Ovary (tissue), 7 donors: ENCODE measurements at regions not wholly inside any gene's neighbourhood (a gene's known extent, or its start where the extent isn't known, plus 50 kb on each side); places are given as distances from the start of the nearest gene placed in this dataset.

ENCODE experiments used
- DNase-seq, 5 donors: peaks; one replicate each; pipeline ENCODE4 v3.0.0-alpha.2; 2019 to 2020
- H3K27ac ChIP-seq, 2 donors: fragments of 200-600 bp; one replicate each; pipeline versions ENCODE4 v1.5.1 to v1.8.0; 2019 to 2022
- H3K27me3 ChIP-seq: fragments of 200-600 bp; one replicate; pipeline ENCODE4 v1.8.0; 2022
- H3K36me3 ChIP-seq: fragments of 200-600 bp; sonication (generic); one replicate; pipeline ENCODE4 v1.5.1; 2019
- H3K4me1 ChIP-seq: one replicate; pipeline ENCODE4 v1.8.1; 2013; ENCODE audit warnings: mild to moderate bottlenecking, moderate library complexity; ENCODE audit not compliant: insufficient read depth
- H3K4me3 ChIP-seq: fragments of 200-600 bp; sonication (generic); one replicate; pipeline ENCODE4 v1.5.1; 2017
- H3K9me3 ChIP-seq, 2 donors: fragments of 200-600 bp in 1 of 2; sonication (generic) in 1 of 2; one replicate each; pipeline versions ENCODE4 v1.5.1 to v1.8.1; 2013 to 2019; ENCODE audit warnings: mild to moderate bottlenecking in 1 of 2, moderate library complexity in 1 of 2
- EP300 ChIP-seq: sonication (generic); formaldehyde crosslinking; IDR thresholded peaks from one replicate; pipeline ENCODE4 v1.6.1; 2017; ENCODE audit warnings: antibody characterized with exemption
- POLR2A ChIP-seq: fragments of 450-650 bp; IDR thresholded peaks from one replicate; pipeline ENCODE4 v1.6.1; 2017; ENCODE audit warnings: antibody characterized with exemption, mild to moderate bottlenecking, moderate library complexity
- WGBS, 3 donors: extraction: QIAGEN DNeasy Blood & Tissue Kit in 1 of 3; methylation state at CpG; one replicate each; pipeline versions ENCODE4 v1.1.5 to v1.1.7; 2013 to 2017; 5-methylcytosine and 5-hydroxymethylcytosine counted together
- intact Hi-C, 4 donors: fragments of 100-400 bp; cut with DNase I; formaldehyde crosslinking; loops; one replicate each; pipeline versions ENCODE4 v1.11.0 to v1.15.1; 2022 to 2023
- TF ChIP-seq, protein P1 (sequence below), 3 donors: fragments of 450-650 bp in 2 of 3; fragments of 200-600 bp in 1 of 3; IDR thresholded peaks; one replicate each; pipeline versions ENCODE4 v1.5.1 to v1.8.0; 2016 to 2022; ENCODE audit warnings: antibody characterized with exemption in 3 of 3, mild to moderate bottlenecking in 1 of 3
- donor health status: DM: no; HTN: no; CAD: no; lungs with moderate emphysema.
- donor health status: DM: no; HTN: no; CAD: no.
- donor health status: Bipolar disorder and iron deficiency.
- donor health status: DM: no; HTN: no; CAD: no.
- donor health status: DM: yes; HTN: yes; CAD: no.

DNA sequence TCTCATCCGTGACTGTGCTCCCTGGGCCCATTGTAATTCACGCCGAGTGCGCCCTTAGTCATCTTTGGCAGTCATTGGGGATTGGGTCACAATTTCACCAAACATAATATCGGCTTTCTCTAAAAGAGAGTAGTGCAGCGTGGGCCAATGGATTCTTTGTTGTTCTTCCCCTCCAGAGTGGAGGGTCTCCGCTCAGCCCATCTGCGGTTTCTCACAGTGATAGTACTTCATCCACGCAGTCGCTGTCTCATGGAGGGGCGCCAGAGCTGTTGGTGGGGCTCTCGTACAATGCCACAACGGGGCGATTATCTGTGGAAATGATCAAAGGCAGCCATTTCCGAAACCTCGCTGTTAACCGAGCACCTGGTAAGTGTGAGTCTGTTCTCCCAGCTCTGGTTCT is 321.8 kb downstream of the SNAPC1 start:
- Histone ChIP-seq H3K4me3 (no peak overlapping the region), H3K9me3 (no peaks in the 10 kb centered on the region), H3K4me1 (no peaks in the 10 kb centered on the region), H3K27ac (no peak overlapping the region), H3K27me3 (no peaks in the 10 kb centered on the region), H3K36me3 (no peaks in the 10 kb centered on the region)
- TF ChIP-seq POLR2A (no peak), EP300 (no peak)
- TF ChIP-seq, protein P1, sequence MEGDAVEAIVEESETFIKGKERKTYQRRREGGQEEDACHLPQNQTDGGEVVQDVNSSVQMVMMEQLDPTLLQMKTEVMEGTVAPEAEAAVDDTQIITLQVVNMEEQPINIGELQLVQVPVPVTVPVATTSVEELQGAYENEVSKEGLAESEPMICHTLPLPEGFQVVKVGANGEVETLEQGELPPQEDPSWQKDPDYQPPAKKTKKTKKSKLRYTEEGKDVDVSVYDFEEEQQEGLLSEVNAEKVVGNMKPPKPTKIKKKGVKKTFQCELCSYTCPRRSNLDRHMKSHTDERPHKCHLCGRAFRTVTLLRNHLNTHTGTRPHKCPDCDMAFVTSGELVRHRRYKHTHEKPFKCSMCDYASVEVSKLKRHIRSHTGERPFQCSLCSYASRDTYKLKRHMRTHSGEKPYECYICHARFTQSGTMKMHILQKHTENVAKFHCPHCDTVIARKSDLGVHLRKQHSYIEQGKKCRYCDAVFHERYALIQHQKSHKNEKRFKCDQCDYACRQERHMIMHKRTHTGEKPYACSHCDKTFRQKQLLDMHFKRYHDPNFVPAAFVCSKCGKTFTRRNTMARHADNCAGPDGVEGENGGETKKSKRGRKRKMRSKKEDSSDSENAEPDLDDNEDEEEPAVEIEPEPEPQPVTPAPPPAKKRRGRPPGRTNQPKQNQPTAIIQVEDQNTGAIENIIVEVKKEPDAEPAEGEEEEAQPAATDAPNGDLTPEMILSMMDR (IDR thresholded peaks at IDR 0.05): no peak
- intact Hi-C loops: no loop called here
- whole genome bisulfite sequencing, 3 donors: 88 to 90% (median 89%) methylated on average over 17 of the region's 17 CpGs
- DNase-seq: no peak

GRCh38 chr14:62087191-62087590 is 325.0 kb downstream of the SNAPC1 start:
- no peak for DNase-seq

DNA sequence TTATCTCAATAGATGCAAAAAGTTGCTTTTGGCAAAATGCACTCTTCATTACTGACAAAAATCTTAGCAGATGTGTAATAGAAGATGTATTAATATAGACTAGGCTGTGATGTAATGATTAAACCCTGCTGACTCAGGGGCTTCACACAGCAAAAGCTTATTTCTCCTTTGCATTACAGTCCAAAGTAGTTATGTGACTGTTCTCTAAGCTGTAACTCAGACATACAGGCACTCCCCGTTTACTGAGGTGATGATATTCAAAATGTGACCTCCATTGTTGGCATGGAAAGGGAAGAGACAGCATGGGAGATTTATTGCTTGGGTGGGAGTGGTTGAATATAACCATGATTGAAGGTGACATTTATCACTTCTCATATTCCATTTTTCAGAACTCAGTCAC is 331.5 kb downstream of the SNAPC1 start:
- Histone ChIP-seq H3K27me3 (no peaks in the 10 kb centered on the region), H3K4me1 (no peaks in the 10 kb centered on the region), H3K36me3 (no peaks in the 10 kb centered on the region), H3K27ac (no peak overlapping the region), H3K4me3 (no peak overlapping the region), H3K9me3 (no peaks in the 10 kb centered on the region)
- 27 to 42% (median 35%) methylated on average over 1 of the region's 1 CpG for WGBS, 3 donors
- no peak for TF ChIP-seq EP300
- TF ChIP-seq, protein P1 (IDR thresholded peaks at IDR 0.05): no peak
- no peak for TF ChIP-seq POLR2A
- intact Hi-C loops: no loop called here
- DNase-seq: no peak

More at GRCh38 chr14:62087191-62087590, 325.0 kb downstream of the SNAPC1 start:
- H3K4me3 ChIP-seq: no peak overlapping the region
- no peak overlapping the region for H3K27ac ChIP-seq
- TF ChIP-seq EP300: no peak
- TF ChIP-seq, protein P1 (IDR thresholded peaks at IDR 0.05): no peak
- no peak for TF ChIP-seq POLR2A
- 91 to 93% (median 93%) methylated on average over 14 of the region's 14 CpGs for WGBS, 3 donors
- no peaks in the 10 kb centered on the region for H3K4me1 ChIP-seq
- H3K27me3 ChIP-seq: no peaks in the 10 kb centered on the region
- intact Hi-C loops: no loop called here
- H3K36me3 ChIP-seq: no peaks in the 10 kb centered on the region
- no peaks in the 10 kb centered on the region for H3K9me3 ChIP-seq

DNA sequence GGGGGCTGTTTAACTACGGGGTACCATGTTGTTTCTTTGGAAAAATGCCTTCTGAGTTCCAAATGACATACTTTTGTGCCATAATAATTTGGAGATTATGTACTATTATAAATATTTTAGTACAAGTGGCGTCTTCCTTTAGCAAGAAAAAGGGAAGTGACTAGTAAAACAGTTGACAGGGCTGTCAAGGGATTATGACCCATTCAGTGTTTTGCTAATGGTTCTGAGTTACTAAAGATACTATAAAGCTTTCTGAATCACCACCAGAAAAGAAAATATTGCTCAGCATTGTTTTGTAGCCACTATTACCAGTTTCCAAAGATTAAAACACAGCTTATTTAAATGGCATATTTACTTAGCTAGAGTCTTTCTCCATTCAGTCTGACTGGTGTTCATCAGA is 334.9 kb downstream of the SNAPC1 start:
- H3K27ac ChIP-seq: no peak overlapping the region
- intact Hi-C loops: no loop called here
- H3K4me3 ChIP-seq: no peak overlapping the region
- H3K9me3 ChIP-seq: no peaks in the 10 kb centered on the region
- DNase-seq: no peak
- 35 to 56% (median 36%) methylated on average over 2 of the region's 2 CpGs for WGBS, 3 donors
- TF ChIP-seq, protein P1 (IDR thresholded peaks at IDR 0.05): no peak
- no peaks in the 10 kb centered on the region for H3K27me3 ChIP-seq
- H3K36me3 ChIP-seq: no peaks in the 10 kb centered on the region
- no peaks in the 10 kb centered on the region for H3K4me1 ChIP-seq

GRCh38 chr14:62097824-62098223 is 335.6 kb downstream of the SNAPC1 start:
- H3K27me3 ChIP-seq: no peaks in the 10 kb centered on the region
- DNase-seq: no peak
- no peak for TF ChIP-seq POLR2A
- TF ChIP-seq EP300: no peak
- TF ChIP-seq, protein P1 (IDR thresholded peaks at IDR 0.05): no peak
- no peaks in the 10 kb centered on the region for H3K9me3 ChIP-seq
- H3K4me3 ChIP-seq: no peak overlapping the region
- intact Hi-C loops: no loop called here
- H3K27ac ChIP-seq: no peak overlapping the region
- WGBS, 3 donors: 53 to 62% (median 58%) methylated on average over 2 of the region's 2 CpGs
- no peaks in the 10 kb centered on the region for H3K4me1 ChIP-seq
- H3K36me3 ChIP-seq: no peaks in the 10 kb centered on the region
